Neural cell (in vitro differentiated cells): ENCODE measurements at regions not wholly inside any gene's neighbourhood (a gene's known extent, or its start where the extent isn't known, plus 50 kb on each side); places are given as distances from the start of the nearest gene placed in this dataset.

ENCODE experiments used
- H2AFZ ChIP-seq: fragments of 200-600, 300-800 bp; sonication (generic), shearing (Covaris generic); 2 replicates; pipeline ENCODE4 v1.6.0; 2014; ENCODE audit warnings: low read depth, mild to moderate bottlenecking, antibody characterized with exemption, low read length, moderate library complexity
- H3F3A ChIP-seq: fragments of 200-600 bp; shearing (Covaris generic); 2 replicates; pipeline ENCODE4 v1.6.1; 2016; ENCODE audit warnings: mild to moderate bottlenecking, moderate library complexity, mixed read lengths, antibody characterized with exemption, low read length; ENCODE audit not compliant: insufficient read depth, poor library complexity, severe bottlenecking
- H3K27ac ChIP-seq: fragments of 200-600, 300-800 bp; sonication (generic), shearing (Covaris generic); 2 replicates; pipeline ENCODE4 v1.5.1; 2014; ENCODE audit warnings: mild to moderate bottlenecking, low read length, moderate library complexity
- H3K27me3 ChIP-seq: fragments of 300-800, 200-600 bp; sonication (generic), shearing (Covaris generic); 2 replicates; pipeline ENCODE4 v1.6.0; 2014; ENCODE audit warnings: mild to moderate bottlenecking, low read depth, low read length, moderate library complexity; ENCODE audit not compliant: insufficient read depth
- H3K36me3 ChIP-seq: fragments of 300-800, 200-600 bp; sonication (generic), shearing (Covaris generic); 2 replicates; pipeline ENCODE4 v1.5.1; 2014; ENCODE audit warnings: mild to moderate bottlenecking, antibody characterized with exemption, low read length, moderate library complexity; ENCODE audit not compliant: insufficient read depth
- H3K4me2 ChIP-seq: fragments of 300-800, 200-600 bp; sonication (generic), shearing (Covaris generic); 2 replicates; pipeline ENCODE4 v1.6.0; 2014; ENCODE audit warnings: mild to moderate bottlenecking, low read length
- H3K4me3 ChIP-seq: fragments of 300-800, 200-600 bp; sonication (generic), shearing (Covaris generic); 2 replicates; pipeline ENCODE4 v1.5.1; 2014; ENCODE audit warnings: mild to moderate bottlenecking, low read length, moderate library complexity
- H3K79me2 ChIP-seq: fragments of 200-600 bp; shearing (Covaris generic); replicated peaks from 2 replicates; pipeline ENCODE4 v1.6.0; 2014; ENCODE audit warnings: mild to moderate bottlenecking, low read length, moderate library complexity; ENCODE audit not compliant: insufficient read depth
- H3K9ac ChIP-seq: fragments of 300-800, 200-600 bp; sonication (generic), shearing (Covaris generic); 2 replicates; pipeline ENCODE4 v1.6.1; 2016; ENCODE audit warnings: mild to moderate bottlenecking, low read length, mixed read lengths
- H3K9me2 ChIP-seq: fragments of 200-600 bp; shearing (Covaris generic); 2 replicates; pipeline ENCODE4 v1.6.1; 2016; ENCODE audit warnings: mild to moderate bottlenecking, low read length, mixed read lengths; ENCODE audit not compliant: insufficient read depth
- H3K9me3 ChIP-seq: fragments of 200-600, 300-800 bp; sonication (generic), shearing (Covaris generic); 2 replicates; pipeline ENCODE4 v1.6.1; 2016; ENCODE audit warnings: mild to moderate bottlenecking, mixed run types, low read length, moderate library complexity, mixed read lengths
- H4K20me1 ChIP-seq: fragments of 200-600 bp; shearing (Covaris generic); 2 replicates; pipeline ENCODE4 v1.6.1; 2016; ENCODE audit warnings: mild to moderate bottlenecking, mixed run types; ENCODE audit not compliant: insufficient read depth
- EP300 ChIP-seq: fragments of 450-650 bp; conservative IDR thresholded peaks from 2 replicates; pipeline ENCODE4 v1.6.1; 2014; ENCODE audit warnings: antibody characterized with exemption, mild to moderate bottlenecking, moderate library complexity; ENCODE audit not compliant: poor library complexity, severe bottlenecking
- EZH2 ChIP-seq: fragments of 200-600, 300-800 bp; shearing (Covaris generic), sonication (generic); IDR thresholded peaks from 2 replicates; pipeline ENCODE4 v1.6.1; 2014; ENCODE audit warnings: antibody characterized with exemption, low read length, borderline replicate concordance, mild to moderate bottlenecking; ENCODE audit not compliant: insufficient read depth, poor library complexity, severe bottlenecking
- MXI1 ChIP-seq: fragments of 450-650 bp; conservative IDR thresholded peaks from 2 replicates; pipeline ENCODE4 v1.6.1; 2014; ENCODE audit warnings: antibody characterized with exemption, mild to moderate bottlenecking; ENCODE audit not compliant: poor library complexity, severe bottlenecking
- POLR2AphosphoS5 ChIP-seq: IDR thresholded peaks from 2 replicates; pipeline ENCODE4 v1.6.1; 2012
- RAD21 ChIP-seq: fragments of 450-650 bp; conservative IDR thresholded peaks from 2 replicates; pipeline ENCODE4 v1.6.1; 2014; ENCODE audit warnings: antibody characterized with exemption, mild to moderate bottlenecking, moderate library complexity
- SMC3 ChIP-seq: fragments of 450-650 bp; conservative IDR thresholded peaks from 2 replicates; pipeline ENCODE4 v1.6.1; 2014; ENCODE audit warnings: antibody characterized with exemption, mild to moderate bottlenecking, moderate library complexity; ENCODE audit not compliant: poor library complexity
- TAF1 ChIP-seq: IDR thresholded peaks from 2 replicates; pipeline ENCODE4 v1.6.1; 2012; ENCODE audit warnings: low read depth
- TF ChIP-seq, protein P1 (sequence below): fragments of 450-650 bp; IDR thresholded peaks from 2 replicates; pipeline ENCODE4 v1.5.1; 2014; ENCODE audit warnings: antibody characterized with exemption, mild to moderate bottlenecking, moderate library complexity; ENCODE audit not compliant: poor library complexity, severe bottlenecking
- TF ChIP-seq, protein P2 (sequence below): IDR thresholded peaks from 2 replicates; pipeline ENCODE4 v1.6.1; 2012; ENCODE audit warnings: borderline replicate concordance

DNA sequence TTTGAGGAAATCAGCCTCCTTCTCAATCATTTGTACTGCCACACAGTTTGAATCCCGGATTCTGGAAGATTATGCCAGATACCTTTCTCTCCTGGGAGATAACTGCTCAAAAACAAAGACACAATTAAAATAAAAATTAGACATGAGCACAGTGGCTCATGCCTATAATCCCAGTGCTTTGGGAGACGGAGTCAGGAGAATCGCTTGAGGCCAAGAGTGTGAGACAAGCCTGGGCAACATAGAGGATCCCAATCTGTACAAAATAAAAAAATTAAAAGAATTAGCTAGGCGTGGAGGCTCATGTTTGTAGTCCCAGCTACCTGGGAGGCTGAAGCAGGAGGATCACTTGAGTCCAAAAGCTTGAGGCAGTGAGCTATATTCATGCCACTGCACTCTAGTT is 376.3 kb upstream of the ZFP42 start:
- Histone ChIP-seq H3K9me3 (no peaks in the 10 kb centered on the region), H3K4me2 (no peak overlapping the region), H3K4me3 (no peak overlapping the region), H3F3A (no peaks in the 10 kb centered on the region), H2AFZ (no peak overlapping the region), H3K9me2 (no peaks in the 10 kb centered on the region), H3K36me3 (no peaks in the 10 kb centered on the region), H3K9ac (no peak overlapping the region), H3K79me2 (no peaks in the 10 kb centered on the region), H4K20me1 (no peaks in the 10 kb centered on the region), H3K27ac (no peak overlapping the region), H3K27me3 (no peaks in the 10 kb centered on the region)
- no peak for TF ChIP-seq RAD21
- TF ChIP-seq EP300, result no peak
- TF ChIP-seq, protein P1, sequence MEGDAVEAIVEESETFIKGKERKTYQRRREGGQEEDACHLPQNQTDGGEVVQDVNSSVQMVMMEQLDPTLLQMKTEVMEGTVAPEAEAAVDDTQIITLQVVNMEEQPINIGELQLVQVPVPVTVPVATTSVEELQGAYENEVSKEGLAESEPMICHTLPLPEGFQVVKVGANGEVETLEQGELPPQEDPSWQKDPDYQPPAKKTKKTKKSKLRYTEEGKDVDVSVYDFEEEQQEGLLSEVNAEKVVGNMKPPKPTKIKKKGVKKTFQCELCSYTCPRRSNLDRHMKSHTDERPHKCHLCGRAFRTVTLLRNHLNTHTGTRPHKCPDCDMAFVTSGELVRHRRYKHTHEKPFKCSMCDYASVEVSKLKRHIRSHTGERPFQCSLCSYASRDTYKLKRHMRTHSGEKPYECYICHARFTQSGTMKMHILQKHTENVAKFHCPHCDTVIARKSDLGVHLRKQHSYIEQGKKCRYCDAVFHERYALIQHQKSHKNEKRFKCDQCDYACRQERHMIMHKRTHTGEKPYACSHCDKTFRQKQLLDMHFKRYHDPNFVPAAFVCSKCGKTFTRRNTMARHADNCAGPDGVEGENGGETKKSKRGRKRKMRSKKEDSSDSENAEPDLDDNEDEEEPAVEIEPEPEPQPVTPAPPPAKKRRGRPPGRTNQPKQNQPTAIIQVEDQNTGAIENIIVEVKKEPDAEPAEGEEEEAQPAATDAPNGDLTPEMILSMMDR, result no peak
- TF ChIP-seq, protein P2, sequence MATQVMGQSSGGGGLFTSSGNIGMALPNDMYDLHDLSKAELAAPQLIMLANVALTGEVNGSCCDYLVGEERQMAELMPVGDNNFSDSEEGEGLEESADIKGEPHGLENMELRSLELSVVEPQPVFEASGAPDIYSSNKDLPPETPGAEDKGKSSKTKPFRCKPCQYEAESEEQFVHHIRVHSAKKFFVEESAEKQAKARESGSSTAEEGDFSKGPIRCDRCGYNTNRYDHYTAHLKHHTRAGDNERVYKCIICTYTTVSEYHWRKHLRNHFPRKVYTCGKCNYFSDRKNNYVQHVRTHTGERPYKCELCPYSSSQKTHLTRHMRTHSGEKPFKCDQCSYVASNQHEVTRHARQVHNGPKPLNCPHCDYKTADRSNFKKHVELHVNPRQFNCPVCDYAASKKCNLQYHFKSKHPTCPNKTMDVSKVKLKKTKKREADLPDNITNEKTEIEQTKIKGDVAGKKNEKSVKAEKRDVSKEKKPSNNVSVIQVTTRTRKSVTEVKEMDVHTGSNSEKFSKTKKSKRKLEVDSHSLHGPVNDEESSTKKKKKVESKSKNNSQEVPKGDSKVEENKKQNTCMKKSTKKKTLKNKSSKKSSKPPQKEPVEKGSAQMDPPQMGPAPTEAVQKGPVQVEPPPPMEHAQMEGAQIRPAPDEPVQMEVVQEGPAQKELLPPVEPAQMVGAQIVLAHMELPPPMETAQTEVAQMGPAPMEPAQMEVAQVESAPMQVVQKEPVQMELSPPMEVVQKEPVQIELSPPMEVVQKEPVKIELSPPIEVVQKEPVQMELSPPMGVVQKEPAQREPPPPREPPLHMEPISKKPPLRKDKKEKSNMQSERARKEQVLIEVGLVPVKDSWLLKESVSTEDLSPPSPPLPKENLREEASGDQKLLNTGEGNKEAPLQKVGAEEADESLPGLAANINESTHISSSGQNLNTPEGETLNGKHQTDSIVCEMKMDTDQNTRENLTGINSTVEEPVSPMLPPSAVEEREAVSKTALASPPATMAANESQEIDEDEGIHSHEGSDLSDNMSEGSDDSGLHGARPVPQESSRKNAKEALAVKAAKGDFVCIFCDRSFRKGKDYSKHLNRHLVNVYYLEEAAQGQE, result no peak

DNA sequence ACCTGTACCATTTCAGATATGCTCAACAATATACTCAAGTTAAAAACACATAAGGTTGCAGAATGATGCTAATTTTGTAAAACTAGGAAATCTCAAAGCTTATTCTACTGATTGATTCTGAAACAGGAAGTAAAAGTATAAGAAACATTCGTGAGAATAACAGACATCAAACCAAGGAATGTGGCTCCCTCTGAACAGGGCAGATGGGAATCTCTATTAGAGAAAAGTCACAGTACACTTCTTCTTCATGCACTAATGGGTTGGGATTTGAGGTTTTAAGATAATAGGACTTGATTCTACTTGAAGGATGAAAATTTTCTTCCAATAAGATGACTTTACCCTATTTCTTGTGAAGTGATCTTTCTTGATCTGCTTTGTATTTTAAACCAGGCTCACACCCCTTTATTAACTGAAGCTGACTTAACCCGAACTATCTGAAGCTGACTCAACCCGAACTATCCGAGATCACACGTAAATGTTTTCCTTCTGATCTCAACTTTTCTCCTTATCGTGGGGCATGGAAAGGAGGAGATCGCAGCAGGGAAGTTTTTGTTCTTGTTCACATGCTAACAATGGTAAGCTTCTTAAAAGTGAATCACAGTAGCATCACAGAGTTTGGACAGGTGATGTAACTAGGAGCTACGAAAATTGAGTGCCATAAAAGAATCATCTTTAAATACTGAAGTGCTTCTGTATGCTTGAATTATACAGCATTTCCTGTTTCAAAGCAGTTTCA is 363.1 kb upstream of the ZFP42 start:
- Histone ChIP-seq H3K4me3 (no peak overlapping the region), H3K4me2 (no peak overlapping the region), H3F3A (no peaks in the 10 kb centered on the region), H4K20me1 (no peaks in the 10 kb centered on the region), H3K27ac (no peak overlapping the region), H3K79me2 (no peaks in the 10 kb centered on the region), H3K9me2 (no peaks in the 10 kb centered on the region), H3K9me3 (no peaks in the 10 kb centered on the region), H3K36me3 (no peaks in the 10 kb centered on the region), H3K27me3 (no peaks in the 10 kb centered on the region), H3K9ac (no peak overlapping the region), H2AFZ (no peak overlapping the region)
- no peak for TF ChIP-seq POLR2AphosphoS5
- TF ChIP-seq, protein P2, result no peak
- no peak for TF ChIP-seq EZH2
- no peak for TF ChIP-seq MXI1
- TF ChIP-seq EP300, result no peak
- no peak for TF ChIP-seq SMC3
- TF ChIP-seq, protein P1, result no peak
- TF ChIP-seq RAD21, result no peak
- TF ChIP-seq TAF1, result no peak
